Smooth muscle cell (in vitro differentiated cells): ENCODE measurements at regions not wholly inside any gene's neighbourhood (a gene's known extent, or its start where the extent isn't known, plus 50 kb on each side); places are given as distances from the start of the nearest gene placed in this dataset.

Source experiments
- DNase-seq: peaks from one replicate; lab custom pipeline; 2025; ENCODE audit not compliant: unreplicated experiment; lab: John Stamatoyannopoulos, UW
- H2AFZ ChIP-seq: fragments of 200-600 bp; sonication (generic); 2 replicates; pipeline ENCODE4 v1.6.0; 2016; ENCODE audit warnings: antibody characterized with exemption, low read depth, mild to moderate bottlenecking
- H3F3A ChIP-seq: fragments of 200-600 bp; sonication (generic); 2 replicates; pipeline ENCODE4 v1.6.0; 2017; ENCODE audit warnings: antibody characterized with exemption, low read depth
- H3K27ac ChIP-seq: fragments of 200-600 bp; sonication (generic); 2 replicates; pipeline ENCODE4 v1.5.1; 2016; ENCODE audit warnings: low read depth, mild to moderate bottlenecking
- H3K27me3 ChIP-seq: fragments of 200-600 bp; sonication (generic); 2 replicates; pipeline ENCODE4 v1.6.1; 2016; ENCODE audit warnings: low read depth, mild to moderate bottlenecking
- H3K36me3 ChIP-seq: fragments of 200-600 bp; sonication (generic); 2 replicates; pipeline ENCODE4 v1.5.1; 2016; ENCODE audit warnings: low read depth
- H3K4me1 ChIP-seq: fragments of 200-600 bp; sonication (generic); 2 replicates; pipeline ENCODE4 v1.5.1; 2016; ENCODE audit warnings: low read depth
- H3K4me2 ChIP-seq: fragments of 200-600 bp; sonication (generic); 2 replicates; pipeline ENCODE4 v1.6.0; 2016; ENCODE audit warnings: mild to moderate bottlenecking
- H3K4me3 ChIP-seq: fragments of 200-600 bp; sonication (generic); 2 replicates; pipeline ENCODE4 v1.5.1; 2016; ENCODE audit warnings: mild to moderate bottlenecking
- H3K79me2 ChIP-seq: fragments of 200-600 bp; sonication (generic); 2 replicates; pipeline ENCODE4 v1.6.0; 2016; ENCODE audit warnings: low read depth, mild to moderate bottlenecking
- H3K9ac ChIP-seq: fragments of 200-600 bp; sonication (generic); 2 replicates; pipeline ENCODE4 v1.6.0; 2016; ENCODE audit warnings: low read depth
- H3K9me3 ChIP-seq: fragments of 200-600 bp; sonication (generic); replicated peaks from 2 replicates; pipeline ENCODE4 v1.5.1; 2016; ENCODE audit warnings: low read depth
- H4K20me1 ChIP-seq: fragments of 200-600 bp; sonication (generic); 2 replicates; pipeline ENCODE4 v1.6.0; 2016; ENCODE audit warnings: low read depth
- CTCF ChIP-seq: fragments of 200-600 bp; sonication (generic); IDR thresholded peaks from 2 replicates; pipeline ENCODE4 v1.5.1; 2017; ENCODE audit warnings: borderline replicate concordance, mild to moderate bottlenecking, antibody characterized with exemption; ENCODE audit not compliant: insufficient read depth, poor library complexity, severe bottlenecking
- WGBS: methylation state at CpG from one replicate; pipeline ENCODE4 v1.1.7; 2016; ENCODE audit warnings: low lambda C conversion rate; 5-methylcytosine and 5-hydroxymethylcytosine counted together

GRCh38 chr14:106201376-106201775 lies 675.0 kb downstream of the TMEM121 start:
- H3F3A ChIP-seq, result no peaks in the 10 kb centered on the region
- H3K4me1 ChIP-seq, result no peaks in the 10 kb centered on the region
- no peak for DNase-seq
- H3K4me3 ChIP-seq, result no peak overlapping the region
- TF ChIP-seq CTCF, result no peak
- peaks cover 9% of the 10 kb centered on the region for H3K9me3 ChIP-seq
- no peaks in the 10 kb centered on the region for H3K36me3 ChIP-seq
- 56% methylated on average over 2 of the region's 2 CpGs for WGBS
- no peak overlapping the region for H2AFZ ChIP-seq
- H3K79me2 ChIP-seq, result no peaks in the 10 kb centered on the region
- no peak overlapping the region for H3K4me2 ChIP-seq
- H3K27ac ChIP-seq, result no peak overlapping the region
- no peak overlapping the region for H3K9ac ChIP-seq
- H3K27me3 ChIP-seq, result no peaks in the 10 kb centered on the region
- no peaks in the 10 kb centered on the region for H4K20me1 ChIP-seq

- H3F3A ChIP-seq, result no peaks in the 10 kb centered on the region
- no peak overlapping the region for H3K4me2 ChIP-seq
- no peaks in the 10 kb centered on the region for H3K36me3 ChIP-seq
- TF ChIP-seq CTCF, result no peak
- H3K27ac ChIP-seq, result no peak overlapping the region
- H3K9me3 ChIP-seq, result peaks cover 9% of the 10 kb centered on the region
- no peak overlapping the region for H3K9ac ChIP-seq
- no peaks in the 10 kb centered on the region for H3K79me2 ChIP-seq
- no peak overlapping the region for H2AFZ ChIP-seq
- 86% methylated on average over 9 of the region's 9 CpGs for WGBS
- no peak for DNase-seq
- no peaks in the 10 kb centered on the region for H3K27me3 ChIP-seq
- H3K4me1 ChIP-seq, result no peaks in the 10 kb centered on the region
- H3K4me3 ChIP-seq, result no peak overlapping the region
- H4K20me1 ChIP-seq, result no peaks in the 10 kb centered on the region
These were observed 677.1 kb downstream of the TMEM121 start for GRCh38 chr14:106203438-106203837.

- TF ChIP-seq CTCF, result no peak
- Histone ChIP-seq H3K4me2 (no peak overlapping the region), H3K27ac (no peak overlapping the region), H4K20me1 (no peaks in the 10 kb centered on the region), H3K79me2 (no peaks in the 10 kb centered on the region), H3K9me3 (peaks cover 8% of the 10 kb centered on the region), H3K4me3 (no peak overlapping the region), H3K36me3 (no peaks in the 10 kb centered on the region), H3K27me3 (no peaks in the 10 kb centered on the region), H3K9ac (no peak overlapping the region), H2AFZ (no peak overlapping the region), H3F3A (no peaks in the 10 kb centered on the region), H3K4me1 (no peaks in the 10 kb centered on the region)
- DNase-seq, result no peak
- 84% methylated on average over 18 of the region's 18 CpGs for WGBS
These were observed 677.7 kb downstream of the TMEM121 start for GRCh38 chr14:106204063-106204462.

GRCh38 chr14:106207316-106207715 lies 680.9 kb downstream of the TMEM121 start:
- WGBS, result 63% methylated on average over 1 of the region's 1 CpG
- H3K27ac ChIP-seq, result no peak overlapping the region
- no peaks in the 10 kb centered on the region for H3K36me3 ChIP-seq
- no peaks in the 10 kb centered on the region for H3K9me3 ChIP-seq
- no peak overlapping the region for H3K9ac ChIP-seq
- no peaks in the 10 kb centered on the region for H4K20me1 ChIP-seq
- H3K27me3 ChIP-seq, result no peaks in the 10 kb centered on the region
- no peak overlapping the region for H3K4me3 ChIP-seq
- no peaks in the 10 kb centered on the region for H3F3A ChIP-seq
- H2AFZ ChIP-seq, result no peak overlapping the region
- H3K4me2 ChIP-seq, result no peak overlapping the region
- DNase-seq, result no peak
- H3K4me1 ChIP-seq, result no peaks in the 10 kb centered on the region
- no peaks in the 10 kb centered on the region for H3K79me2 ChIP-seq
- TF ChIP-seq CTCF, result no peak
